BLaER1 (cell line): ENCODE measurements at regions not wholly inside any gene's neighbourhood (a gene's known extent, or its start where the extent isn't known, plus 50 kb on each side); places are given as distances from the start of the nearest gene placed in this dataset.
"Not testable (repeated sequence)": the region's sequence is repeated elsewhere in the genome, so short reads cannot be mapped to it uniquely, and the experiment has no call there.

Source experiments
- H3K27ac ChIP-seq: shearing (Covaris generic); formaldehyde crosslinking; 2 replicates; pipeline ENCODE4 v1.8.1; 2022
- H3K27me3 ChIP-seq: shearing (Covaris generic); formaldehyde crosslinking; 2 replicates; pipeline ENCODE4 v1.8.1; 2022
- H3K36me3 ChIP-seq: shearing (Covaris generic); formaldehyde crosslinking; 2 replicates; pipeline ENCODE4 v1.8.1; 2022
- H3K4me1 ChIP-seq: shearing (Covaris generic); formaldehyde crosslinking; 2 replicates; pipeline ENCODE4 v1.8.1; 2022
- H3K4me2 ChIP-seq: shearing (Covaris generic); formaldehyde crosslinking; 2 replicates; pipeline ENCODE4 v1.8.1; 2022
- H3K4me3 ChIP-seq: shearing (Covaris generic); formaldehyde crosslinking; 2 replicates; pipeline ENCODE4 v1.8.1; 2022
- H3K9ac ChIP-seq: shearing (Covaris generic); formaldehyde crosslinking; 2 replicates; pipeline ENCODE4 v1.8.1; 2022
- H3K9me3 ChIP-seq: shearing (Covaris generic); formaldehyde crosslinking; 2 replicates; pipeline ENCODE4 v1.8.1; 2022
- H4K20me1 ChIP-seq: shearing (Covaris generic); formaldehyde crosslinking; 2 replicates; pipeline ENCODE4 v1.8.1; 2022
- Cebpa-rat ChIP-seq: shearing (Covaris generic); IDR thresholded peaks from 2 replicates; pipeline ENCODE4 v1.8.1; 2022

- Histone ChIP-seq H3K4me2 (no peak overlapping the region), H3K4me1 (no peaks in the 10 kb centered on the region), H3K9me3 (no peaks in the 10 kb centered on the region), H3K9ac (no peak overlapping the region), H3K27me3 (no peaks in the 10 kb centered on the region), H3K4me3 (no peak overlapping the region), H4K20me1 (no peaks in the 10 kb centered on the region), H3K27ac (no peak overlapping the region), H3K36me3 (no peaks in the 10 kb centered on the region)
- no peak for TF ChIP-seq Cebpa-rat
Measured at GRCh38 chr5:54799645-54800044, 185.7 kb downstream of the ESM1 start.

- no peak overlapping the region for H3K4me2 ChIP-seq
- H3K4me1 ChIP-seq, result no peaks in the 10 kb centered on the region
- H3K27me3 ChIP-seq, result no peaks in the 10 kb centered on the region
- H3K36me3 ChIP-seq, result no peaks in the 10 kb centered on the region
- H3K4me3 ChIP-seq, result no peak overlapping the region
- H3K9ac ChIP-seq, result no peak overlapping the region
- H3K9me3 ChIP-seq, result no peaks in the 10 kb centered on the region; the same call in 1 of the 2 replicates
- no peak for TF ChIP-seq Cebpa-rat
- no peaks in the 10 kb centered on the region for H4K20me1 ChIP-seq
- H3K27ac ChIP-seq, result no peak overlapping the region
Measured at GRCh38 chr5:54795777-54796176, 189.6 kb downstream of the ESM1 start.

DNA sequence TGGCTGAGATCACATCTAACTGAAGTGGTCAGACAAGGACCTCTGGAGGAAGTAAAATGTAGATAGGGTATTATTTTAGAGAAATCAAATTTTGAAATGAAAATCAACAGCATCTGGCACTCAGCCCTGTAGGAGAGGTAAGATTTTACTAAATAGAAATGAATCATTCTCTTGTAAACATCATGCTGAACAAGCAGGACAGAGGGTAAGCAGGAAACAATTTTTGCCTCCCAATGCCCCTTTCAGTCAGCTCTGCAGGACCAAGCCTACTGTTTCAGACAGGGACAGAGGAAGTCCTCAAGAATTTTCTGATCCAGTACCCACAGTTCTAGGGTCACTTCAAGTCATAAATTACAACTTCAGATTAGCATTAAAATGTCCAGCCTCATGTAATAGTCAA, 190.1 kb downstream of the ESM1 start:
- no peaks in the 10 kb centered on the region for H3K36me3 ChIP-seq
- H3K27ac ChIP-seq, result no peak overlapping the region
- H3K27me3 ChIP-seq, result no peaks in the 10 kb centered on the region
- TF ChIP-seq Cebpa-rat, result no peak
- no peak overlapping the region for H3K4me3 ChIP-seq
- H3K9ac ChIP-seq, result no peak overlapping the region
- no peaks in the 10 kb centered on the region; the same call in 1 of the 2 replicates for H3K9me3 ChIP-seq
- no peaks in the 10 kb centered on the region for H3K4me1 ChIP-seq
- H4K20me1 ChIP-seq, result no peaks in the 10 kb centered on the region
- no peak overlapping the region for H3K4me2 ChIP-seq

GRCh38 chr5:54794135-54794975, 191.0 kb downstream of the ESM1 start:
- H3K27me3 ChIP-seq, result no peaks in the 10 kb centered on the region
- no peak overlapping the region for H3K27ac ChIP-seq
- H4K20me1 ChIP-seq, result no peaks in the 10 kb centered on the region
- TF ChIP-seq Cebpa-rat, result no peak
- H3K9ac ChIP-seq, result no peak overlapping the region
- H3K4me1 ChIP-seq, result no peaks in the 10 kb centered on the region
- no peaks in the 10 kb centered on the region; the same call in 1 of the 2 replicates for H3K9me3 ChIP-seq
- no peaks in the 10 kb centered on the region for H3K36me3 ChIP-seq
- no peak overlapping the region for H3K4me3 ChIP-seq
- no peak overlapping the region for H3K4me2 ChIP-seq

DNA sequence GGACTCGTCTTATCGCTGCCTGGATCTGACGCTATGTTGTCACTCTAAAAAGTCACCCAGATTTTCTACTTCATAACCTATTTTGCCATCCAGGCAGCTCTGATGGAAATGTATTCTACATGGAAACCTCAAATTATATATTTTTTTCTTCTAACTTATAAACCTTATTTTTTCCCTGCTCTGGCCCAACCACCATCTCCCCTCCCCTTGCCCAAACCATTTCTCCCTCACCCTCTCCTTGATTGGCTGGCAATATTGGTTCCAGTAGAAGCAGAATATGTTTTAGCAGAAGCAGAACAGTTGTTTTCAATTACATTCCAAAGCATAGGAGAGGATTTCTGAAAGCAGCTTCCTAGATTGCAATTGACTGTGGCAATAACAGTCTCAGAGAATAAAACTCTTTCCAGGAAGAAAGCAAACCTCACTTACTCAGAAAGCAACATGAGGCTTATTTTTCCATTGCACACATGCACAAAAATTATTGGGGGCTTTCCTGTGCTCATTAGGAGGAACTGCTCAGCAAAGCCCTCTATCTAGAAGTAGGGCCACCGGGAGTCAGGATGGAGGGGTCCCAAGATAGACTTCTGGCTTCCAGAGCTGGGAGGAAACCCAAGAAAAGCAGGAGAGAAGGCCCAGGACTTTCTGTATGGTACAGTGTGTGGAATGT, 191.8 kb downstream of the ESM1 start:
- Histone ChIP-seq H3K4me2 (no peak overlapping the region), H3K4me3 (no peak overlapping the region), H3K9me3 (no peaks in the 10 kb centered on the region; the same call in 1 of the 2 replicates), H3K9ac (no peak overlapping the region), H3K36me3 (no peaks in the 10 kb centered on the region), H3K27ac (no peak overlapping the region), H3K27me3 (no peaks in the 10 kb centered on the region), H4K20me1 (no peaks in the 10 kb centered on the region), H3K4me1 (no peaks in the 10 kb centered on the region)
- TF ChIP-seq Cebpa-rat, result no peak

GRCh38 chr5:54792611-54793404, 192.6 kb downstream of the ESM1 start:
- no peaks in the 10 kb centered on the region for H4K20me1 ChIP-seq
- no peak for TF ChIP-seq Cebpa-rat
- H3K9ac ChIP-seq, result no peak overlapping the region

GRCh38 chr5:54787910-54788309, 197.5 kb downstream of the ESM1 start:
- peaks cover 13% of the 10 kb centered on the region; the same call in 1 of the 2 replicates for H3K9me3 ChIP-seq
- not testable (repeated sequence) for H3K4me3 ChIP-seq, H3K9ac ChIP-seq, H3K27ac ChIP-seq, H3K4me1 ChIP-seq, H3K36me3 ChIP-seq, H3K4me2 ChIP-seq, H3K27me3 ChIP-seq, H4K20me1 ChIP-seq

More at GRCh38 chr5:54792611-54793404, 192.6 kb downstream of the ESM1 start:
- Histone ChIP-seq H3K9me3 (peaks cover 5% of the 10 kb centered on the region), H3K36me3 (no peaks in the 10 kb centered on the region), H3K4me1 (no peaks in the 10 kb centered on the region), H3K27me3 (no peaks in the 10 kb centered on the region), H3K4me2 (no peak overlapping the region), H3K4me3 (no peak overlapping the region), H3K27ac (no peak overlapping the region)

- Histone ChIP-seq H3K27me3 (no peaks in the 10 kb centered on the region), H3K9ac (no peak overlapping the region), H4K20me1 (no peaks in the 10 kb centered on the region), H3K4me2 (no peak overlapping the region), H3K9me3 (peaks cover 28% of the 10 kb centered on the region), H3K36me3 (no peaks in the 10 kb centered on the region), H3K4me3 (no peak overlapping the region), H3K4me1 (no peaks in the 10 kb centered on the region), H3K27ac (no peak overlapping the region)
- TF ChIP-seq Cebpa-rat, result no peak
Measured at GRCh38 chr5:54785729-54786591, 199.4 kb downstream of the ESM1 start.

DNA sequence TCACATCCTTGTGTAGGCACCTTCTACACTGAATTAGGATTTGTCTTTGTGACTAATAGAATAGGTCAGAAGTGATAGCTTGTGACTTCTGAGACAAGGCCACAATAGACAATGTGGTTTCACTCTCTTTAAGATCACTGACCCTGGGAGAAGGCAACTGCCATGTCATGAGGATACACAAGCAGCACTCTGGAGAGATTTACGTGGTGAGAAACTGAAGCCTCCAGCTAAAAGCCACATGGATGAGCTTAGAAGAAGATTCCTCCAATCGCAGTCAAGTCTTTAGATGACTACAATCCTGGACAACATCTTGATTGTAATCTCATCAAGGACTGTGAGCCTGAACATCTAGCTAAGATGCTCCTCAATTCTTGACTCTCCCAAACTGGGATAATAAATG, 206.6 kb downstream of the ESM1 start:
- Histone ChIP-seq H3K36me3 (no peaks in the 10 kb centered on the region), H3K4me1 (no peaks in the 10 kb centered on the region), H3K27me3 (no peaks in the 10 kb centered on the region), H3K27ac (no peak overlapping the region), H3K4me3 (no peak overlapping the region), H3K9ac (no peak overlapping the region), H3K9me3 (peaks cover 23% of the 10 kb centered on the region), H4K20me1 (no peaks in the 10 kb centered on the region), H3K4me2 (no peak overlapping the region)
- no peak for TF ChIP-seq Cebpa-rat
